Keratinocyte (primary cell): ENCODE measurements at regions not wholly inside any gene's neighbourhood (a gene's known extent, or its start where the extent isn't known, plus 50 kb on each side); places are given as distances from the start of the nearest gene placed in this dataset.

Source experiments
- EZH2 ChIP-seq: IDR thresholded peaks from one replicate; pipeline ENCODE4 v1.6.1; 2012; ENCODE audit warnings: inconsistent platforms, mild to moderate bottlenecking, low read length, moderate library complexity
- TF ChIP-seq, protein P1 (sequence below), 3 experiments: IDR thresholded peaks in 1 of 3; conservative IDR thresholded peaks in 1 of 3; optimal IDR thresholded peaks in 1 of 3; 2 replicates in 2 of 3; 3 replicates in 1 of 3; pipeline versions ENCODE3 to v1.5.1; 2011; ENCODE audit warnings: low read length in 3 of 3, mild to moderate bottlenecking in 3 of 3, moderate library complexity in 2 of 3, control low read depth in 1 of 3, inconsistent platforms in 1 of 3; ENCODE audit not compliant: insufficient read depth in 2 of 3; ENCODE audit errors: extremely low read depth in 1 of 3

DNA sequence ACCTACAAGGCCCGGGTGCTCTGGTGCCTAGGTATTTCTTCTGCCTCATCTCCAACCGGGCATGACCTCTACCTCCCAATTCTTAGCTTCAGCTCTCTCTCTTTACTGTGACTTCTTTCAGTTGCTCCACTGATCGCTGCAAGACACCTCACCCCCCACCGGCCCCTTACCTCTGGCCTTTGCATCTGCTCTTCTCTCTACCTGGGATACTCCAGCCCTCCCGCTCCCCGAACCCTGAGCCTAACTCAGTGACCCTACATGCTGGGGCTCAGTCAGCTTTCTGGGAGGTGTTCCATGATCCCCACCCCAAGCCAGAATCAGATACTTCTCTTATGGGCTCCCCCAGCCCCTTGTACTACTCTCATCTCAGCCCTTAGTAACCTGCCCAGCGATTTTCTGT is 99.6 kb downstream of the EFNB1 start:
- TF ChIP-seq, protein P1, sequence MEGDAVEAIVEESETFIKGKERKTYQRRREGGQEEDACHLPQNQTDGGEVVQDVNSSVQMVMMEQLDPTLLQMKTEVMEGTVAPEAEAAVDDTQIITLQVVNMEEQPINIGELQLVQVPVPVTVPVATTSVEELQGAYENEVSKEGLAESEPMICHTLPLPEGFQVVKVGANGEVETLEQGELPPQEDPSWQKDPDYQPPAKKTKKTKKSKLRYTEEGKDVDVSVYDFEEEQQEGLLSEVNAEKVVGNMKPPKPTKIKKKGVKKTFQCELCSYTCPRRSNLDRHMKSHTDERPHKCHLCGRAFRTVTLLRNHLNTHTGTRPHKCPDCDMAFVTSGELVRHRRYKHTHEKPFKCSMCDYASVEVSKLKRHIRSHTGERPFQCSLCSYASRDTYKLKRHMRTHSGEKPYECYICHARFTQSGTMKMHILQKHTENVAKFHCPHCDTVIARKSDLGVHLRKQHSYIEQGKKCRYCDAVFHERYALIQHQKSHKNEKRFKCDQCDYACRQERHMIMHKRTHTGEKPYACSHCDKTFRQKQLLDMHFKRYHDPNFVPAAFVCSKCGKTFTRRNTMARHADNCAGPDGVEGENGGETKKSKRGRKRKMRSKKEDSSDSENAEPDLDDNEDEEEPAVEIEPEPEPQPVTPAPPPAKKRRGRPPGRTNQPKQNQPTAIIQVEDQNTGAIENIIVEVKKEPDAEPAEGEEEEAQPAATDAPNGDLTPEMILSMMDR (optimal IDR thresholded peaks at IDR 0.05 in 1 of 3, IDR thresholded peaks at IDR 0.05 in 1 of 3, conservative IDR thresholded peaks at IDR 0.05 in 1 of 3; ENCODE audit: extremely low read depth in 1 of 3, insufficient read depth in 2 of 3, low read length in 3 of 3): no peak
- TF ChIP-seq EZH2: no peak
